HEK293 (cell line): ENCODE measurements at regions not wholly inside any gene's neighbourhood (a gene's known extent, or its start where the extent isn't known, plus 50 kb on each side); places are given as distances from the start of the nearest gene placed in this dataset.

Experiments
- CTCF ChIA-PET: fragments of 350-600 bp; formaldehyde crosslinking; extraction: SDS; loops from one replicate; lab custom pipeline; 2021; ENCODE audit warnings: antibody characterized with exemption; lab: Yijun Ruan, JAX
- POLR2A ChIA-PET: fragments of 300-600 bp; formaldehyde crosslinking; extraction: SDS; loops from one replicate; lab custom pipeline; 2020; ENCODE audit warnings: antibody characterized with exemption, inconsistent platforms; lab: Yijun Ruan, JAX
- H3K27ac ChIP-seq: fragments of 200-500 bp; sonication (Bioruptor generic); 2 replicates; pipeline ENCODE4 v1.5.1; 2014; ENCODE audit warnings: low read depth, low read length, control low read depth, inconsistent platforms; ENCODE audit errors: extremely low read depth
- H3K36me3 ChIP-seq, 2 experiments: fragments of 200-500 bp in 1 of 2; sonication (Bioruptor generic) in 1 of 2; 1 replicate in 1 of 2; 2 replicates in 1 of 2; pipeline ENCODE4 v1.5.1; 2014 to 2017; ENCODE audit warnings: inconsistent platforms in 2 of 2, low read length in 2 of 2; ENCODE audit not compliant: control insufficient read depth in 2 of 2, insufficient read depth in 1 of 2
- H3K4me1 ChIP-seq: fragments of 200-500 bp; sonication (Bioruptor generic); 2 replicates; pipeline ENCODE4 v1.5.1; 2014; ENCODE audit warnings: mild to moderate bottlenecking, low read length, inconsistent platforms; ENCODE audit not compliant: control insufficient read depth, insufficient read depth
- H3K4me3 ChIP-seq: 2 replicates; pipeline ENCODE4 v1.5.1; 2011; ENCODE audit warnings: low read depth, mild to moderate bottlenecking, control low read depth, low read length, moderate library complexity
- H3K9me3 ChIP-seq: fragments of 200-500 bp; sonication (Bioruptor generic); 2 replicates; pipeline ENCODE4 v1.5.1; 2014; ENCODE audit warnings: low read depth, low read length, inconsistent platforms; ENCODE audit not compliant: control insufficient read depth, insufficient read depth
- BCL11A ChIP-seq: fragments of 450-650 bp; formaldehyde crosslinking; IDR thresholded peaks from 2 replicates; pipeline ENCODE4 v1.5.1; 2016; ENCODE audit warnings: low read depth, missing biosample characterization, missing genetic modification characterization
- KLF16 ChIP-seq: fragments of 450-650 bp; formaldehyde crosslinking; IDR thresholded peaks from 2 replicates; pipeline ENCODE4 v1.5.1; 2017; ENCODE audit warnings: missing biosample characterization, missing genetic modification characterization
- MYNN ChIP-seq: fragments of 450-650 bp; formaldehyde crosslinking; IDR thresholded peaks from 2 replicates; pipeline ENCODE4 v1.5.1; 2016; ENCODE audit warnings: missing biosample characterization, missing genetic modification characterization, borderline replicate concordance
- OSR2 ChIP-seq: fragments of 450-650 bp; formaldehyde crosslinking; IDR thresholded peaks from 2 replicates; pipeline ENCODE4 v1.5.1; 2016; ENCODE audit warnings: missing biosample characterization, missing genetic modification characterization
- PBX3 ChIP-seq: sonication (generic); formaldehyde crosslinking; IDR thresholded peaks from 2 replicates; pipeline ENCODE4 v1.8.1; 2022; ENCODE audit warnings: mild to moderate bottlenecking, moderate library complexity, missing genetic modification reagents
- PRDM2 ChIP-seq: fragments of 450-650 bp; formaldehyde crosslinking; IDR thresholded peaks from 2 replicates; pipeline ENCODE4 v1.5.1; 2016; ENCODE audit warnings: missing biosample characterization, missing genetic modification characterization, borderline replicate concordance
- ZBTB49 ChIP-seq: fragments of 450-650 bp; formaldehyde crosslinking; IDR thresholded peaks from 2 replicates; pipeline ENCODE4 v1.5.1; 2016; ENCODE audit warnings: missing biosample characterization, missing genetic modification characterization, low read depth
- ZNF223 ChIP-seq: fragments of 450-650 bp; formaldehyde crosslinking; IDR thresholded peaks from 2 replicates; pipeline ENCODE4 v1.5.1; 2016; ENCODE audit warnings: missing biosample characterization, missing genetic modification characterization
- ZNF23 ChIP-seq: fragments of 450-650 bp; formaldehyde crosslinking; IDR thresholded peaks from 2 replicates; pipeline ENCODE4 v1.5.1; 2016; ENCODE audit warnings: missing biosample characterization, missing genetic modification characterization, borderline replicate concordance
- ZNF580 ChIP-seq: fragments of 450-650 bp; formaldehyde crosslinking; IDR thresholded peaks from 2 replicates; pipeline ENCODE4 v1.5.1; 2016; ENCODE audit warnings: missing biosample characterization, missing genetic modification characterization
- ZNF843 ChIP-seq: fragments of 450-650 bp; formaldehyde crosslinking; IDR thresholded peaks from 2 replicates; pipeline ENCODE4 v1.5.1; 2016; ENCODE audit warnings: missing biosample characterization, missing genetic modification characterization
- ZXDB ChIP-seq: fragments of 450-650 bp; formaldehyde crosslinking; IDR thresholded peaks from 2 replicates; pipeline ENCODE4 v1.5.1; 2016; ENCODE audit warnings: missing biosample characterization, missing genetic modification characterization

GRCh38 chr5:87671146-87671545 is 258.4 kb upstream of the CCNH start:
- no peak for TF ChIP-seq ZNF843
- no peak for TF ChIP-seq ZBTB49 (tag by site-specific recombination)
- TF ChIP-seq ZNF223 (tag by site-specific recombination) = no peak
- no peak for TF ChIP-seq ZNF580 (tag by site-specific recombination)
- ChIA-PET CTCF (no interaction called here), POLR2A (no interaction called here)
- no peaks in the 10 kb centered on the region for H3K9me3 ChIP-seq
- H3K36me3 ChIP-seq = no peaks in the 10 kb centered on the region
- H3K4me1 ChIP-seq = no peaks in the 10 kb centered on the region
- H3K27ac ChIP-seq = no peak overlapping the region
- no peak overlapping the region for H3K4me3 ChIP-seq

GRCh38 chr5:87665166-87665565 is 252.4 kb upstream of the CCNH start:
- Histone ChIP-seq H3K36me3 (no peaks in the 10 kb centered on the region), H3K9me3 (no peaks in the 10 kb centered on the region), H3K27ac (no peak overlapping the region), H3K4me1 (no peaks in the 10 kb centered on the region), H3K4me3 (no peak overlapping the region)
- ChIA-PET POLR2A (no interaction called here), CTCF (no interaction called here)
- TF ChIP-seq OSR2 = no peak
- TF ChIP-seq ZNF580 (tag by site-specific recombination) = no peak

GRCh38 chr5:87661784-87662566 is 249.2 kb upstream of the CCNH start:
- ChIA-PET POLR2A (no interaction called here), CTCF (interaction anchor here (0.7 kb wide), 1 partner anchor 16 kb away, joined by 3 read pairs; no protein-coding TSS in a partner anchor)
- TF ChIP-seq ZNF23 (tag by site-specific recombination) = no peak
- TF ChIP-seq BCL11A (tag by site-specific recombination) = no peak
- TF ChIP-seq PBX3 (CRISPR knock-in tag) = no peak
- no peak for TF ChIP-seq PRDM2 (tag by site-specific recombination)
- no peak for TF ChIP-seq MYNN (tag by site-specific recombination)
- TF ChIP-seq KLF16 = no peak
- TF ChIP-seq ZXDB (tag by site-specific recombination) = no peak
- H3K27ac ChIP-seq = no peak overlapping the region
- H3K36me3 ChIP-seq = no peaks in the 10 kb centered on the region
- H3K4me1 ChIP-seq = no peaks in the 10 kb centered on the region
- no peak overlapping the region for H3K4me3 ChIP-seq
- H3K9me3 ChIP-seq = no peaks in the 10 kb centered on the region
